HG03457 (cell line): ENCODE measurements at regions not wholly inside any gene's neighbourhood (a gene's known extent, or its start where the extent isn't known, plus 50 kb on each side); places are given as distances from the start of the nearest gene placed in this dataset.
"Not testable (repeated sequence)": the region's sequence is repeated elsewhere in the genome, so short reads cannot be mapped to it uniquely, and the experiment has no call there.

ENCODE experiments used
- ATAC-seq: cut with Tn5 transposase; IDR thresholded peaks from one replicate; pipeline ENCODE4 v1.9.1; 2021; ENCODE audit warnings: moderate number of reproducible peaks; ENCODE audit not compliant: unreplicated experiment

- no peak for ATAC-seq
These were observed 251.5 kb downstream of the NSUN3 start for GRCh38 chr3:94314218-94314883.

DNA sequence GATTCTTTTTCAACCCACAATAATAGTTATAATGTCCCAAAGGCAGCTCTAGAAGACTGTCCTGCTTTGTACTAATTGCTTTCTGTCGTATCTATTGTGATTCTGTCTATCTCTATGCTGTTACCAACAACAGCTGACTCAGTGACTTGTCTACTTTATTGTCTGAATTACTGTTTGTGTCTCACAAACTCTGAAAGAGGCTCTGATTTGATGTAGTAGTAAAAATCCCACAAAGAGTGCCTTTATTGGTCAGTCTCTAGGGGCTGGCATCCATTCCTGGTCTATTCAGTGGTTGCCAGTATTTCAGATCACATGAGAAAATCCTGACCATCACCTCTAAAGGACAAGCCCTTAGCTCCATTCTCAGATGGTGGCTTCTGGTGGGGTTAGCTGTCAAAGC is 254.2 kb downstream of the NSUN3 start:
- ATAC-seq = no peak

DNA sequence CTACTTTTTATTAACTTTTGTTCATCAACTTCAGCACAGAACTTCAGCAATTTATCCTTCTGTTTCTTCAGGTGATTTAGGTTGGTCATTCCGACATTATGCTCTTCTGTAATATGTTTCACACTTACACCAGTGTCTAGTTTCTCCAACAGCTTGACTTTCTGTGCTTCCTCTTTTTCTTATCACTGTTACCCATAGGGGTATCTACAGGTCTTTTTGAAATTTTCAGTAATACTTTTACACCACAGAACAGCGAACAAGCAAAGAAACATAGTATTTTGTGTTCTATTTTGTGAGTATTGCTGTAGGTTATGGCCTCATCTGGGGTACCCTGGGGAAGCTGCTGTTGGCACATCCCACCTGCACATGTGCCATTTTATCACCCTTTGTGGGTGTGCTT is 260.7 kb downstream of the NSUN3 start:
- ATAC-seq = no peak

- ATAC-seq = no peak
These were observed 269.0 kb downstream of the NSUN3 start for GRCh38 chr3:94331831-94332230.

DNA sequence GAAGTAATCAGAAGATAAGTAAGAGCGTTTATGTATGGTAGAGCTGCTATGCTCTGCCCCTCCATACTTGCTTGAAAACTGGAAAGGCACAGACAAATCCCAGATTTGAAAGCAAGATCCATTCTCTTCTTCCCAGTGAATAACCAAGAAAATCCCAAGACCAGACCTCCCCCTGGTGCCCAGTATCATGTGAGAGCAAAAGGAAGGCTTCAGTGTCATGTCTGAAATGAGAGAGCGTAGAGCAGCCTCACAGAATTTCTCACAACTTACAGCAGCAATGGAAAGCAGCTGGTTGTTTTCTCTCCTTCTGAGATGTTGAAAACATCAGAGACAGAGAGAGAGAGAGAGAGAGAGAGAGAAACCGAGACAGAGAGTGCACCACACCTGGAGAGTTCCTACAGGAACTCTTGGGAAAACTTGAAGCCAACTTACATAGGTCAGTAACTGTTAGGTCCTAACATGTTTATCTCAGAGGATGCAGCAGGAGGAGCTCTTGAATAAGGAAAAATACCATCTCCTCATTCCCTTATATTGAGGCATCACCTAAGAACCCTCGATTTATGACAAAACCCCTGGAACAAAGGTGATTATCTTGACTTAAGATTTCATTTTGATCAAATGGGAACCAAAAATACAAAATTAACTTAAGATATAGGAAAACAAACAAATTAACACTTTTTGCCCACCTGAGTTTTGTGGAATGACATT is 273.3 kb downstream of the NSUN3 start:
- ATAC-seq = no peak

DNA sequence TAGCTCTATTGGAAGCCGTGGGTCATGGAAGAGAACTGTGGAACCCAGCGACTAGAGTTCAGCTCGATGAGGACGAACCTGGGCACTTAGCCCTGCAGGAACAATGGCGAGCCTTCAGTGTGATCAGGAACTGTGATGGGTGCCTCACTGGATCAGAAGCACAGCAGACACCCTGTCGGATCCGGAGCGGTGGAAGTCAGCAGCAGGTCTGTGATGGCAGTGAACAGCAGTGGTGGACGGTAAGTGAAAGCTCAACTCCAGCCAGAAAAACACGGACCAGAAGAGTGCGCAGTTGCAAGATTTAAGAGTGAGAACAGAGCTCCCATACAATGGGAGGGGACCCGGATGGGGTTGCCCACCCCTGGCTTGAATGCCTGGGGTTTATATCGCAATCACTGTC is 282.2 kb downstream of the NSUN3 start:
- ATAC-seq = no peak

- no peak for ATAC-seq
These were observed 286.5 kb downstream of the NSUN3 start for GRCh38 chr3:94349310-94349878.

- ATAC-seq = no peak
These were observed 293.7 kb downstream of the NSUN3 start for GRCh38 chr3:94356581-94356980.

- no peak for ATAC-seq
These were observed 297.1 kb downstream of the NSUN3 start for GRCh38 chr3:94359996-94360395.

GRCh38 chr3:94360987-94361386 is 298.1 kb downstream of the NSUN3 start:
- ATAC-seq = no peak

- no peak for ATAC-seq
These were observed 299.5 kb downstream of the NSUN3 start for GRCh38 chr3:94362393-94362792.

DNA sequence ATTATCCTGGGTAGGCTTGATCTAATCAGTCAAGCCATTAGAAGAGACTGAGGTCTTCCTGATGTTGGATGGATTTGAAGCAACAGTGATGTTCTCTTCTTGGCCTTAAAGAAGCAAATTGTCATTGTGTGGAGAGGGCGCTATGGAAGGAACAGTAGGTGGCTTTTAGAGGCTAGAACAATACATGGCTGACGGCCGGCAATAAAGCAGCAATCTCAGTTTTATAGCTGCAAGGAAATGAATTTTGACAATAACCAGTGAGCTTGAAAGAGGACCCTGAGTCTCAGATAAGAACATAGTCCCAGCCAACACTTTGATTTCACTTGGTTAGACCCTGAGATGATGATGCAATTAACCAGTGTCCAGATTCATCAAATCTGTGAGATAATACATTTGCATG is 302.1 kb downstream of the NSUN3 start:
- ATAC-seq = no peak

DNA sequence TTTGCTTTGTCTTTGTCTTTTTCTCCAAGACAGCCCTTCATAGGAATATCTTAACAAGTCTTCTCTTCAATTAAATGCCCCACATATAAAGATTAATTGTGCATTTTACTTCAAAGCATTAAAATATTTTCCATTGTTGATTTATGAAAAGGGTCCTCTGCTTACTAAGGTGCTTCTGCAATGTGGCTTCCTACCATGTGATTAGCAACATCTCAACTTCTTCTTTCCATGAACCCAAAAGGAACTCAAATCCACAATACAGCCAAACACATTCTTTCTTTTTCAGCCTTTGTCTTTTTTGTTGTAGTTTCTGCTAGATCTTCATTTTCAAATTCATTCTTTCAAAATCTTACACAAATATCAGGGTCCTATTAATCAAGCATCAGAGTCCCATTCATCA is 309.2 kb downstream of the NSUN3 start:
- ATAC-seq = no peak

GRCh38 chr3:94373456-94373855 is 310.6 kb downstream of the NSUN3 start:
- no peak for ATAC-seq

DNA sequence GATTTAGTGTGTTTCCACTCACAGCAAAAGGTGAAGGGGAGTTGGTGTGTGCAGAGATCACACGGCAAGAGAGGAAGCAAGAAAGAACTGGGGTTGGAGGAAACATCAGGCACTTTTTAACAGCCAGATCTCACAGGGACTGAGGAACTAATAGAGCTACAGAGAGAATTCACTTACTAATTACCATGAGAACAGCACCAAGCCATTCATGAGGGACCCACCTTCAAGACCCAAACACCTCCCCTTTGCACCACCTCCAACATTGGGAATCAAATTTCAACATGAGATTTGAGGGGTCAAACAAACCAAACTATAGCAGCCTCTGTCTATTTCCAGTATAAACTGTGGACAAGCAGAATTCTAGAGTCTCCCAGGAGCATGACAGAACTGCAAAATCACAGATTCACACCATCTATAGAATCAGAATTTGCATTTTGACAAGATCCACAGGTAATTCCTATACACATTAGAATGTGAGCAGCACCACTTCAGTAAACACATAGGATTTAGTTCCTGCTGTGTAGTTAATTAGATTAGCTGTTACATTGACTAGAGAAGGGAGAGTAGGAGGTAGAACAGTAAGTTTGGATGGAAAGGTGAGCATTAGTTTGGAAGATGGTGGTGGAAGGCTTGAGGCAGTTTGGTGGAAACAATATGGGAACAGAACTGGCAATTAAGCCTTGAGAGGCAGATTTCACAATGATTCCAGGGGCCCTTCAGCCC is 311.7 kb downstream of the NSUN3 start:
- ATAC-seq = no peak

GRCh38 chr3:94377123-94377696 is 314.3 kb downstream of the NSUN3 start:
- not testable (repeated sequence) for ATAC-seq

DNA sequence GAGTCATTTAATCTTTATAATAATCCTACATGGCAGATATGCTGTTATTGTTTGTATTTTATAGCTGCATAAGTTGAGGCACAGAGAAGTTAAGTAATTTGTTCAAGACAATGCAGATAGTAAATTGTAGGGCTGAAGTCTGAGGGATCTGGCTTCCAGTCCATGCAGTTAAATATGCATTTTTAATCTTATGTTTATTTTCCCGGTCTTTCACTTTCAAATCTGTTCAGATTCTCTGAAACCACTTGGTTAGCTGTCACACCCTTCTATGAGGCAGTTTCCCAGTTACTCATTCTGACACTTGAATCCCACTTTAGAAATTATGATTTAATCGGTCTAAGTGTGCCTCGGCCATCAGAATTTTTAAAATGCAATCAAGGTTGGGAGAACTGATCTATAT is 315.0 kb downstream of the NSUN3 start:
- ATAC-seq = not testable (repeated sequence)

DNA sequence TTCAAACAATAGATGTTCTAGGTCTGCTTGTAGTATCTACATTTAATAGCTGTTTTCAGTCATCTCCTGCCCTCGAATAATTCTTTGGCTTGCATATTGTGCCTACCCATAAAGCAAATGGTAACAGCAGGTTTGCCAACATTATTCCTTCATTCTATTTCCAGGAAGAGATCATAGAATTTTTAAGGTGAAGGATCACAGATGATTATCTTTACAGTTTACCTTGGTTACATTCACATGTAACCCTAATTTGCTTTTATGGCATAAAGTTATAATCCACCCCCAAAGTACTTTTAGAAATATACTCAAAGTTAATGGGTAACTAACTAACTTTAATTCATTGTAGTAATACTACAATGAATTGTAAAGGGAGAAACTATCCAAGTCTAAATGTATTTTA is 315.5 kb downstream of the NSUN3 start:
- no peak for ATAC-seq

DNA sequence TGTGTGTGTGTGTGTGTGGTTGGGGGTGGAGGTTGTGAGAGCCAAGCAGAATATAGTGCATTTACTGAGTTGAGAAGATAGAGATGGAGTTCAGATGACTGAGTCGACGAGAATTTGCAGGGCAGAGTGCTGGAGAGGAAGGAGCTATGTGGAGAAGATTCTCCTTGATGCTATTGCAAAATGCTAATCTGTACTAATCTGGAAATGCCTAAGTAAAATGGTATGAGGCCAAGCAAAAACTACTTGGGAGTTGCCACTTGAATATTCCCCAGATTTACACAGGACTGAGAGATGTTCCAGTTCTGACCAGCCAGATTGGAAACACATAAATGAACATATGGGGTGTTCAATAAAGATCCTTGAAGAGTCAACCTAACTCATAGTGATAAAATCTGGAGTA is 316.4 kb downstream of the NSUN3 start:
- ATAC-seq = no peak

GRCh38 chr3:94394885-94395284 is 332.0 kb downstream of the NSUN3 start:
- no peak for ATAC-seq

- ATAC-seq = no peak
These were observed 333.0 kb downstream of the NSUN3 start for GRCh38 chr3:94395851-94396250.
